GM19438 (cell line): ENCODE measurements at regions not wholly inside any gene's neighbourhood (a gene's known extent, or its start where the extent isn't known, plus 50 kb on each side); places are given as distances from the start of the nearest gene placed in this dataset.

Experiments used
- ATAC-seq: cut with Tn5 transposase; IDR thresholded peaks from one replicate; pipeline ENCODE4 v1.9.1; 2021; ENCODE audit warnings: low read depth; ENCODE audit not compliant: unreplicated experiment

GRCh38 chr5:118692811-118693342 lies 295.5 kb downstream of the DTWD2 start:
- ATAC-seq, result no peak

- no peak for ATAC-seq
Observed at GRCh38 chr5:118687661-118688621, 300.4 kb downstream of the DTWD2 start.

- ATAC-seq, result no peak
Observed at GRCh38 chr5:118687100-118687499, 301.2 kb downstream of the DTWD2 start.

- ATAC-seq, result no peak
Observed at GRCh38 chr5:118681655-118682054, 306.7 kb downstream of the DTWD2 start.

GRCh38 chr5:118679264-118679940 lies 308.9 kb downstream of the DTWD2 start:
- no peak for ATAC-seq

GRCh38 chr5:118678746-118679145 lies 309.6 kb downstream of the DTWD2 start:
- no peak for ATAC-seq

GRCh38 chr5:118675247-118675646 lies 313.1 kb downstream of the DTWD2 start:
- no peak for ATAC-seq

GRCh38 chr5:118657576-118657975 lies 330.8 kb downstream of the DTWD2 start:
- no peak for ATAC-seq

- no peak for ATAC-seq
Observed at GRCh38 chr5:118653872-118654271, 334.5 kb downstream of the DTWD2 start.

GRCh38 chr5:118653183-118653582 lies 335.2 kb downstream of the DTWD2 start:
- ATAC-seq, result no peak

GRCh38 chr5:118651002-118651401 lies 337.3 kb downstream of the DTWD2 start:
- no peak for ATAC-seq

- no peak for ATAC-seq
Observed at GRCh38 chr5:118647587-118647986, 340.8 kb downstream of the DTWD2 start.

GRCh38 chr5:118646917-118647316 lies 341.4 kb downstream of the DTWD2 start:
- ATAC-seq, result no peak

GRCh38 chr5:118637947-118638670 lies 350.2 kb downstream of the DTWD2 start:
- no peak for ATAC-seq

- ATAC-seq, result no peak
Observed at GRCh38 chr5:118628660-118629354, 359.5 kb downstream of the DTWD2 start.

GRCh38 chr5:118620233-118620632 lies 368.1 kb downstream of the DTWD2 start:
- no peak for ATAC-seq

GRCh38 chr5:118619823-118620222 lies 368.5 kb downstream of the DTWD2 start:
- no peak for ATAC-seq

- ATAC-seq, result no peak
Observed at GRCh38 chr5:118616281-118616680, 372.1 kb downstream of the DTWD2 start.

- ATAC-seq, result no peak
Observed at GRCh38 chr5:118614731-118615456, 373.5 kb downstream of the DTWD2 start.
